IMR-90 (cell line): ENCODE measurements at regions not wholly inside any gene's neighbourhood (a gene's known extent, or its start where the extent isn't known, plus 50 kb on each side); places are given as distances from the start of the nearest gene placed in this dataset.

Experiments used
- ATAC-seq: fragments of 200-7000 bp; cut with Tn5 transposase; 2 replicates; pipeline ENCODE4 v1.9.1; 2020; ENCODE audit warnings: low read depth, mild to moderate bottlenecking, moderate library complexity
- BruUV-seq: library from RNA; stranded (reverse); fragments of 400-500 nt; replicated peaks from 2 replicates; lab custom pipeline; 2021; lab: Mats Ljungman, UMichigan
- CTCF ChIA-PET: fragments of 300-600 bp; formaldehyde crosslinking; extraction: SDS; loops from one replicate; lab custom pipeline; 2021; ENCODE audit warnings: antibody characterized with exemption; lab: Yijun Ruan, JAX
- POLR2A ChIA-PET: fragments of 300-600 bp; sonication (Branson Sonifier 250); formaldehyde crosslinking; loops from one replicate; lab custom pipeline; 2022; ENCODE audit warnings: antibody characterized with exemption; ENCODE audit not compliant: unreplicated experiment; lab: Charles Lee
- DNase-seq: peaks from one replicate; pipeline ENCODE4 v3.0.0; 2013
- H2AFZ ChIP-seq: replicated peaks from 2 replicates; pipeline ENCODE3; 2013; ENCODE audit warnings: low read length, mild to moderate bottlenecking; ENCODE audit not compliant: poor library complexity
- H2AK5ac ChIP-seq: 2 replicates; pipeline ENCODE4 v1.6.1; 2013; ENCODE audit warnings: low read depth, low read length, inconsistent platforms
- H2AK9ac ChIP-seq: replicated peaks from 2 replicates; pipeline ENCODE3; 2013; ENCODE audit warnings: mild to moderate bottlenecking, low read depth, low read length, moderate library complexity; ENCODE audit not compliant: poor library complexity
- H2BK120ac ChIP-seq: 2 replicates; pipeline ENCODE4 v1.6.1; 2013; ENCODE audit warnings: low read depth, low read length, inconsistent platforms
- H2BK15ac ChIP-seq: 3 replicates; pipeline ENCODE4 v1.6.1; 2013; ENCODE audit warnings: low read depth, low read length, inconsistent platforms
- H2BK20ac ChIP-seq: 2 replicates; pipeline ENCODE4 v1.6.1; 2013; ENCODE audit warnings: low read depth, mild to moderate bottlenecking, inconsistent platforms, low read length, moderate library complexity
- H2BK5ac ChIP-seq: 2 replicates; pipeline ENCODE4 v1.6.1; 2013; ENCODE audit warnings: mild to moderate bottlenecking, low read depth, low read length, inconsistent platforms; ENCODE audit not compliant: poor library complexity, severe bottlenecking
- H3K14ac ChIP-seq: replicated peaks from 2 replicates; pipeline ENCODE4 v1.6.1; 2013; ENCODE audit warnings: low read depth, low read length, inconsistent platforms
- H3K18ac ChIP-seq: 2 replicates; pipeline ENCODE4 v1.6.1; 2013; ENCODE audit warnings: low read depth, low read length, control low read depth
- H3K23ac ChIP-seq: 2 replicates; pipeline ENCODE4 v1.6.1; 2013; ENCODE audit warnings: low read depth, low read length, inconsistent platforms
- H3K27ac ChIP-seq: 2 replicates; pipeline ENCODE4 v1.5.1; 2013; ENCODE audit warnings: mild to moderate bottlenecking, control low read depth, low read length; ENCODE audit not compliant: insufficient read depth
- H3K27me3 ChIP-seq: 2 replicates; pipeline ENCODE4 v1.6.1; 2013; ENCODE audit warnings: low read length; ENCODE audit not compliant: control insufficient read depth, insufficient read depth
- H3K36me3 ChIP-seq: 2 replicates; pipeline ENCODE4 v1.6.1; 2013; ENCODE audit warnings: low read length, mixed read lengths; ENCODE audit not compliant: control insufficient read depth, insufficient read depth
- H3K4ac ChIP-seq: 2 replicates; pipeline ENCODE4 v1.6.1; 2013; ENCODE audit warnings: low read depth, low read length, inconsistent platforms
- H3K4me1 ChIP-seq: 2 replicates; pipeline ENCODE4 v1.6.1; 2013; ENCODE audit warnings: low read length, mixed read lengths; ENCODE audit not compliant: control insufficient read depth, insufficient read depth
- H3K4me2 ChIP-seq: 2 replicates; pipeline ENCODE4 v1.6.1; 2013; ENCODE audit warnings: low read depth, mild to moderate bottlenecking, control low read depth, low read length, moderate library complexity
- H3K4me3 ChIP-seq: 2 replicates; pipeline ENCODE4 v1.5.1; 2013; ENCODE audit warnings: low read depth, mild to moderate bottlenecking, control low read depth, low read length, moderate library complexity; ENCODE audit not compliant: insufficient read depth
- H3K56ac ChIP-seq: 2 replicates; pipeline ENCODE4 v1.6.1; 2013; ENCODE audit warnings: low read length, inconsistent platforms; ENCODE audit not compliant: insufficient read depth; ENCODE audit errors: extremely low read depth
- H3K79me1 ChIP-seq, 2 experiments: 2 replicates each; pipeline ENCODE4 v1.6.1; 2013; ENCODE audit warnings: low read length in 2 of 2, inconsistent platforms in 1 of 2, low read depth in 1 of 2
- H3K9ac ChIP-seq: 2 replicates; pipeline ENCODE4 v1.6.1; 2013; ENCODE audit warnings: low read depth, low read length, control low read depth
- H3K9me1 ChIP-seq: 2 replicates; pipeline ENCODE4 v1.6.1; 2013; ENCODE audit warnings: low read length, inconsistent platforms; ENCODE audit not compliant: insufficient read depth
- H3K9me3 ChIP-seq: 2 replicates; pipeline ENCODE4 v1.6.1; 2013; ENCODE audit warnings: low read length; ENCODE audit not compliant: control insufficient read depth, insufficient read depth
- H4K20me1 ChIP-seq: 2 replicates; pipeline ENCODE4 v1.6.1; 2013; ENCODE audit warnings: low read length, inconsistent platforms; ENCODE audit not compliant: insufficient read depth
- H4K5ac ChIP-seq: 2 replicates; pipeline ENCODE4 v1.6.1; 2013; ENCODE audit warnings: mild to moderate bottlenecking, low read depth, low read length, control low read depth
- H4K8ac ChIP-seq, 2 experiments: 2 replicates each; pipeline ENCODE4 v1.6.1; 2013; ENCODE audit warnings: low read depth in 2 of 2, low read length in 2 of 2, control low read depth in 1 of 2, inconsistent platforms in 1 of 2
- H4K91ac ChIP-seq: 2 replicates; pipeline ENCODE4 v1.6.1; 2013; ENCODE audit warnings: low read depth, low read length, inconsistent platforms; ENCODE audit not compliant: insufficient read depth
- BHLHE40 ChIP-seq: fragments of 150-350 bp; IDR thresholded peaks from 2 replicates; pipeline ENCODE4 v1.6.1; 2016; ENCODE audit warnings: mild to moderate bottlenecking, low read depth, low read length
- CEBPB ChIP-seq: IDR thresholded peaks from 2 replicates; pipeline ENCODE4 v1.6.1; 2012; ENCODE audit warnings: low read depth, low read length, improper control_type of control experiment
- CHD1 ChIP-seq: IDR thresholded peaks from 2 replicates; pipeline ENCODE4 v1.6.1; 2012; ENCODE audit warnings: low read depth, low read length, improper control_type of control experiment
- FOS ChIP-seq: fragments of 150-350 bp; IDR thresholded peaks from 2 replicates; pipeline ENCODE4 v1.6.1; 2016; ENCODE audit warnings: low read depth, low read length
- MAFK ChIP-seq: IDR thresholded peaks from 2 replicates; pipeline ENCODE4 v1.6.1; 2012; ENCODE audit warnings: low read depth, low read length, improper control_type of control experiment
- MAZ ChIP-seq: IDR thresholded peaks from 2 replicates; pipeline ENCODE4 v1.6.1; 2012; ENCODE audit warnings: low read depth, mild to moderate bottlenecking, low read length, improper control_type of control experiment, moderate library complexity, borderline replicate concordance
- MXI1 ChIP-seq: IDR thresholded peaks from 2 replicates; pipeline ENCODE4 v1.6.1; 2012; ENCODE audit warnings: low read depth, mild to moderate bottlenecking, low read length, moderate library complexity, borderline replicate concordance
- NFE2L2 ChIP-seq: fragments of 150-350 bp; IDR thresholded peaks from 2 replicates; pipeline ENCODE4 v1.6.1; 2016; ENCODE audit warnings: low read depth, mild to moderate bottlenecking, low read length
- POLR2A ChIP-seq: IDR thresholded peaks from 2 replicates; pipeline ENCODE4 v1.6.1; 2012; ENCODE audit warnings: mild to moderate bottlenecking, low read depth, low read length
- RAD21 ChIP-seq: IDR thresholded peaks from 2 replicates; pipeline ENCODE4 v1.6.1; 2012; ENCODE audit warnings: low read length, improper control_type of control experiment
- RCOR1 ChIP-seq: IDR thresholded peaks from 2 replicates; pipeline ENCODE4 v1.6.1; 2012; ENCODE audit warnings: mild to moderate bottlenecking, low read length, improper control_type of control experiment; ENCODE audit not compliant: insufficient replicate concordance
- RFX5 ChIP-seq: IDR thresholded peaks from 2 replicates; pipeline ENCODE4 v1.8.0; 2012; ENCODE audit warnings: low read depth, mild to moderate bottlenecking, low read length, moderate library complexity
- SMC3 ChIP-seq: fragments of 150-350 bp; IDR thresholded peaks from 2 replicates; pipeline ENCODE4 v1.6.1; 2016; ENCODE audit warnings: low read depth, mild to moderate bottlenecking, antibody characterized with exemption, low read length, moderate library complexity
- WGBS, 2 experiments: methylation state at CpG; one replicate each; pipeline versions ENCODE4 v1.1.5 to v1.1.7; 2013; ENCODE audit warnings: missing lambda C conversion rate in 2 of 2; ENCODE audit not compliant: insufficient read length in 1 of 2; ENCODE audit errors: extremely low coverage in 2 of 2; 5-methylcytosine and 5-hydroxymethylcytosine counted together
- dilution Hi-C: fragments of 300-500 bp; cut with HindIII; formaldehyde crosslinking; loops from one replicate; pipeline ENCODE4 v1.14.3; 2018; ENCODE audit warnings: low sequenced_read_pairs; ENCODE audit not compliant: unreplicated experiment
- in situ Hi-C: fragments of 300-500 bp; cut with MboI; formaldehyde crosslinking; loops from 3 replicates; pipeline ENCODE4 v1.14.3; 2019; ENCODE audit warnings: low sequenced_read_pairs, inconsistent platforms, mixed read lengths
- intact Hi-C: fragments of 100-400 bp; cut with micrococcal nuclease; formaldehyde crosslinking; loops from 2 replicates; pipeline ENCODE4 v1.10.0; 2022
- TF ChIP-seq, protein P1 (sequence below): fragments of 150-350 bp; IDR thresholded peaks from 2 replicates; pipeline ENCODE4 v1.6.1; 2017; ENCODE audit warnings: mild to moderate bottlenecking, antibody characterized with exemption, low read length, low read depth
- TF ChIP-seq, protein P2 (sequence below): conservative IDR thresholded peaks from 2 replicates; pipeline ENCODE4 v1.5.1; 2012; ENCODE audit warnings: mild to moderate bottlenecking, low read depth, low read length, improper control_type of control experiment
- TF ChIP-seq, protein P3 (sequence below): fragments of 150-350 bp; IDR thresholded peaks from 2 replicates; pipeline ENCODE4 v1.6.1; 2016; ENCODE audit warnings: low read depth, mild to moderate bottlenecking, low read length, moderate library complexity, borderline replicate concordance

DNA sequence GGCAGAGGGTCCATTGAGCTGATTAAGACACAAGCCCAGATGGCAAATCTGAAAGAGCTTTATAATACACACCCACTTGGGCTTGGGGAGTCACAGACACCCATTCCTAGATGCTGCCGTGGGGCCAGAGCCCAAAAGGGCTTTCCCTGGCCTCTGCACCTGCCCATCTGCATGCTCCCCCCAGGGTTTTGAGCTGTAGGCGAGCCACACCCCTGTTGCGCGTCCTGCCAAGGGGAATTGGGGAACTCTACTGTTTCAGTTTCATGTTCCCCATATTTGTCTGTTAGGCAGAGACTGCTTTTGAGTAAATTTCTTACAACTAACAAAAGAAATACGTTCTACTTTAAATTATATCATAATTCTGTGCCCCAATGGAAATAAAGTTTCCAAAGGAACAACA is 52.9 kb upstream of the FNDC1 start:
- no peak overlapping the region for H4K8ac ChIP-seq
- no peak overlapping the region for H3K18ac ChIP-seq
- no peaks in the 10 kb centered on the region for H3K36me3 ChIP-seq
- dilution Hi-C loops = no loop called here
- ATAC-seq (no peak), DNase-seq (no peak)
- TF ChIP-seq FOS (no peak), NFE2L2 (no peak), RAD21 (no peak), MAFK (no peak), MAZ (no peak), POLR2A (no peak), BHLHE40 (no peak), RFX5 (no peak), CEBPB (no peak), RCOR1 (no peak), CHD1 (no peak), MXI1 (no peak), SMC3 (no peak)
- TF ChIP-seq, protein P1, sequence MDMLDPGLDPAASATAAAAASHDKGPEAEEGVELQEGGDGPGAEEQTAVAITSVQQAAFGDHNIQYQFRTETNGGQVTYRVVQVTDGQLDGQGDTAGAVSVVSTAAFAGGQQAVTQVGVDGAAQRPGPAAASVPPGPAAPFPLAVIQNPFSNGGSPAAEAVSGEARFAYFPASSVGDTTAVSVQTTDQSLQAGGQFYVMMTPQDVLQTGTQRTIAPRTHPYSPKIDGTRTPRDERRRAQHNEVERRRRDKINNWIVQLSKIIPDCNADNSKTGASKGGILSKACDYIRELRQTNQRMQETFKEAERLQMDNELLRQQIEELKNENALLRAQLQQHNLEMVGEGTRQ = no peak
- TF ChIP-seq, protein P2, sequence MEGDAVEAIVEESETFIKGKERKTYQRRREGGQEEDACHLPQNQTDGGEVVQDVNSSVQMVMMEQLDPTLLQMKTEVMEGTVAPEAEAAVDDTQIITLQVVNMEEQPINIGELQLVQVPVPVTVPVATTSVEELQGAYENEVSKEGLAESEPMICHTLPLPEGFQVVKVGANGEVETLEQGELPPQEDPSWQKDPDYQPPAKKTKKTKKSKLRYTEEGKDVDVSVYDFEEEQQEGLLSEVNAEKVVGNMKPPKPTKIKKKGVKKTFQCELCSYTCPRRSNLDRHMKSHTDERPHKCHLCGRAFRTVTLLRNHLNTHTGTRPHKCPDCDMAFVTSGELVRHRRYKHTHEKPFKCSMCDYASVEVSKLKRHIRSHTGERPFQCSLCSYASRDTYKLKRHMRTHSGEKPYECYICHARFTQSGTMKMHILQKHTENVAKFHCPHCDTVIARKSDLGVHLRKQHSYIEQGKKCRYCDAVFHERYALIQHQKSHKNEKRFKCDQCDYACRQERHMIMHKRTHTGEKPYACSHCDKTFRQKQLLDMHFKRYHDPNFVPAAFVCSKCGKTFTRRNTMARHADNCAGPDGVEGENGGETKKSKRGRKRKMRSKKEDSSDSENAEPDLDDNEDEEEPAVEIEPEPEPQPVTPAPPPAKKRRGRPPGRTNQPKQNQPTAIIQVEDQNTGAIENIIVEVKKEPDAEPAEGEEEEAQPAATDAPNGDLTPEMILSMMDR = no peak
- TF ChIP-seq, protein P3, sequence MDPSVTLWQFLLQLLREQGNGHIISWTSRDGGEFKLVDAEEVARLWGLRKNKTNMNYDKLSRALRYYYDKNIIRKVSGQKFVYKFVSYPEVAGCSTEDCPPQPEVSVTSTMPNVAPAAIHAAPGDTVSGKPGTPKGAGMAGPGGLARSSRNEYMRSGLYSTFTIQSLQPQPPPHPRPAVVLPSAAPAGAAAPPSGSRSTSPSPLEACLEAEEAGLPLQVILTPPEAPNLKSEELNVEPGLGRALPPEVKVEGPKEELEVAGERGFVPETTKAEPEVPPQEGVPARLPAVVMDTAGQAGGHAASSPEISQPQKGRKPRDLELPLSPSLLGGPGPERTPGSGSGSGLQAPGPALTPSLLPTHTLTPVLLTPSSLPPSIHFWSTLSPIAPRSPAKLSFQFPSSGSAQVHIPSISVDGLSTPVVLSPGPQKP = no peak
- intact Hi-C loops = no loop called here
- H4K20me1 ChIP-seq = no peaks in the 10 kb centered on the region
- no peak overlapping the region for H4K5ac ChIP-seq
- H3K9me3 ChIP-seq = no peaks in the 10 kb centered on the region
- H3K9me1 ChIP-seq = no peaks in the 10 kb centered on the region
- H3K4me3 ChIP-seq = no peak overlapping the region
- ChIA-PET CTCF (no interaction called here), POLR2A (no interaction called here)
- no peak overlapping the region for H3K4me2 ChIP-seq
- H3K14ac ChIP-seq = no peak overlapping the region
- H3K56ac ChIP-seq = no peak overlapping the region
- H2BK120ac ChIP-seq = no peak overlapping the region
- no peak overlapping the region for H3K4ac ChIP-seq
- H4K91ac ChIP-seq = no peak overlapping the region
- no peak overlapping the region for H2BK15ac ChIP-seq
- H3K9ac ChIP-seq = no peak overlapping the region
- no TSS peak for BruUV-seq
- H3K23ac ChIP-seq = no peak overlapping the region
- in situ Hi-C loops = loop anchor here (25.0 kb wide), 1 partner anchor 904 kb away; no protein-coding TSS in a partner anchor
- H3K27me3 ChIP-seq = peaks cover 11% of the 10 kb centered on the region
- H3K79me1 ChIP-seq = no peaks in the 10 kb centered on the region
- H2AFZ ChIP-seq = no peak overlapping the region
- H2BK20ac ChIP-seq = no peak overlapping the region
- no peak overlapping the region for H2AK5ac ChIP-seq
- no peak overlapping the region for H2BK5ac ChIP-seq
- H3K27ac ChIP-seq = no peak overlapping the region
- no peak overlapping the region for H2AK9ac ChIP-seq
- no peaks in the 10 kb centered on the region for H3K4me1 ChIP-seq
- WGBS, 2 experiments = 71% methylated on average over 3 of the region's 5 CpGs; no CpG with 5 or more reads in 1 of the 2 experiments
